Peyer's patch (tissue), 4 donors: ENCODE measurements at regions not wholly inside any gene's neighbourhood (a gene's known extent, or its start where the extent isn't known, plus 50 kb on each side); places are given as distances from the start of the nearest gene placed in this dataset.
"Not testable (repeated sequence)": the region's sequence is repeated elsewhere in the genome, so short reads cannot be mapped to it uniquely, and the experiment has no call there.

Source experiments
- DNase-seq, 3 donors: peaks; one replicate each; pipeline ENCODE4 v3.0.0-alpha.2; 2017 to 2019
- H3K27ac ChIP-seq, 4 donors: fragments of 200-600 bp; sonication (generic); one replicate each; pipeline ENCODE4 v1.5.1; 2016 to 2019
- H3K27me3 ChIP-seq, 2 donors: fragments of 200-600 bp; sonication (generic); one replicate each; pipeline ENCODE4 v1.5.1; 2019
- H3K36me3 ChIP-seq, 3 donors: fragments of 200-600 bp; sonication (generic); one replicate each; pipeline ENCODE4 v1.5.1; 2016 to 2019
- H3K4me1 ChIP-seq, 4 donors: fragments of 200-600 bp; sonication (generic); one replicate each; pipeline ENCODE4 v1.5.1; 2016 to 2019
- H3K4me3 ChIP-seq, 4 donors: fragments of 200-600 bp; sonication (generic); 1 replicate in 3 of 4; 2 replicates in 1 of 4; pipeline ENCODE4 v1.5.1; 2016 to 2019; ENCODE audit warnings: mild to moderate bottlenecking in 1 of 4
- H3K9me3 ChIP-seq, 4 donors: fragments of 200-600 bp; sonication (generic); one replicate each; pipeline ENCODE4 v1.5.1; 2016 to 2019; ENCODE audit warnings: mild to moderate bottlenecking in 1 of 4
- POLR2A ChIP-seq, 2 donors: fragments of 450-650 bp; IDR thresholded peaks; one replicate each; pipeline ENCODE4 v1.5.1; 2017; ENCODE audit warnings: antibody characterized with exemption in 2 of 2, mild to moderate bottlenecking in 2 of 2, moderate library complexity in 2 of 2
- TF ChIP-seq, protein P1 (sequence below), 6 experiments: fragments of 450-650 bp in 4 of 6; fragments of 200-600 bp in 2 of 6; sonication (generic) in 1 of 6; IDR thresholded peaks; one replicate each; pipeline ENCODE4 v1.5.1; 2017 to 2019; ENCODE audit warnings: antibody characterized with exemption in 6 of 6, mild to moderate bottlenecking in 3 of 6, moderate library complexity in 1 of 6

GRCh38 chr14:35956376-35957085, 130.4 kb downstream of the BRMS1L start:
- TF ChIP-seq, protein P1, sequence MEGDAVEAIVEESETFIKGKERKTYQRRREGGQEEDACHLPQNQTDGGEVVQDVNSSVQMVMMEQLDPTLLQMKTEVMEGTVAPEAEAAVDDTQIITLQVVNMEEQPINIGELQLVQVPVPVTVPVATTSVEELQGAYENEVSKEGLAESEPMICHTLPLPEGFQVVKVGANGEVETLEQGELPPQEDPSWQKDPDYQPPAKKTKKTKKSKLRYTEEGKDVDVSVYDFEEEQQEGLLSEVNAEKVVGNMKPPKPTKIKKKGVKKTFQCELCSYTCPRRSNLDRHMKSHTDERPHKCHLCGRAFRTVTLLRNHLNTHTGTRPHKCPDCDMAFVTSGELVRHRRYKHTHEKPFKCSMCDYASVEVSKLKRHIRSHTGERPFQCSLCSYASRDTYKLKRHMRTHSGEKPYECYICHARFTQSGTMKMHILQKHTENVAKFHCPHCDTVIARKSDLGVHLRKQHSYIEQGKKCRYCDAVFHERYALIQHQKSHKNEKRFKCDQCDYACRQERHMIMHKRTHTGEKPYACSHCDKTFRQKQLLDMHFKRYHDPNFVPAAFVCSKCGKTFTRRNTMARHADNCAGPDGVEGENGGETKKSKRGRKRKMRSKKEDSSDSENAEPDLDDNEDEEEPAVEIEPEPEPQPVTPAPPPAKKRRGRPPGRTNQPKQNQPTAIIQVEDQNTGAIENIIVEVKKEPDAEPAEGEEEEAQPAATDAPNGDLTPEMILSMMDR (IDR thresholded peaks at IDR 0.05): no peak
- no peak for TF ChIP-seq POLR2A (IDR thresholded peaks at IDR 0.05)
- Histone ChIP-seq H3K27me3 (no peaks in the 10 kb centered on the region), H3K4me1 (no peaks in the 10 kb centered on the region), H3K4me3 (no peak overlapping the region), H3K36me3 (no peaks in the 10 kb centered on the region), H3K27ac (no peak overlapping the region), H3K9me3 (no peaks in the 10 kb centered on the region)
- peak in 1 of 3 donors; percentile 52 for DNase-seq

DNA sequence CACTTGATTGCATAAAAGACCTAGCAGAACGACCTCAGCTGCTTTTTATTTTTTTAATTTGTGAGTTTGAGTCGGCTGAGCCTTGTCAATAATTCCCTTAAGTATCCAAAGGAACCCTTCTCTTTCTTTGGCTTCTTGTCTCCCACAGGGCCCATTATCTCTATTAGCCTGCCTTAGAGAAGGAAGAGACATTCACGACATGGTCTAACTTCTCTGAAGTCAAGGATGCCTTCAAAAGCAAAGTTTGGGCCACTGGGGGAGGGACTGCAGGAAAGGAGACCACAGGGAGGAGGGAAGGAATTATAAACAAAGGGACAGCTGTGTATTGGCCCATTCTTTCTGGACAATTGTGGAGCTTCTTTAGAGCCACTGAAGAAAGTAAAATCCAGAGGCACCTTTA, 126.4 kb downstream of the BRMS1L start:
- no peak overlapping the region for H3K27ac ChIP-seq
- no peak for DNase-seq
- TF ChIP-seq, protein P1 (IDR thresholded peaks at IDR 0.05): no peak
- no peak for TF ChIP-seq POLR2A (IDR thresholded peaks at IDR 0.05)

DNA sequence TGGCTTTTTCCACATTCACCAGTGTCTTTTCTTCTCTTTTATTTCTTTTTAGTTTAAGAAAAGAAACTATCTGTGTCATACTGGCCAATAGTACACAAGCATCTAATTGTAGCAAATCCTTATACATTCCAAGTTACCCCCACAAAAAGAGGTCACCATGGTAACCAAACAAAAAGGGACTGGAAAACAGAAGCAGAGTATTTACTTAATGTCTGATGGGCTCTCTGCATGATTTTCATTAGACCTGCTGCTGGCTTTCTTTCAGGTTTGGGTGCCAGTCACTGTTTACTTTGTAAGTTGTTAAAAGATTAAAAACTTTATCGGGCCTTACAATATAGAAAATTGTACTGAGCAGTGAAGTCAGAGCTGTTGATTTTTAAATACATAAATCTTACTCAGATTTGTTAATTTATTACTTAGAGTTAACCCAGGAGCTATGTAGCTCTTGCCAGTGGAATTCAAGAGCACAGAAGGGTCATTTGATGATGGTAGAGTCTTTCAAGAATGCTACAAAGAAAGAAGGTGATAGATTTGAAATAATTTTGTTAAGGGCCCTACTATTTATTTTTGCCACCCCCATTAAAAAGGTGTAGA, 123.9 kb downstream of the BRMS1L start:
- TF ChIP-seq, protein P1 (IDR thresholded peaks at IDR 0.05): no peak
- no peak for TF ChIP-seq POLR2A (IDR thresholded peaks at IDR 0.05)
- Histone ChIP-seq H3K27me3 (no peaks in the 10 kb centered on the region), H3K36me3 (no peaks in the 10 kb centered on the region), H3K4me3 (no peak overlapping the region), H3K9me3 (no peaks in the 10 kb centered on the region), H3K4me1 (no peaks in the 10 kb centered on the region), H3K27ac (no peak overlapping the region)
- DNase-seq: no peak

More for the DNA sequence above, 126.4 kb downstream of the BRMS1L start:
- no peaks in the 10 kb centered on the region for H3K9me3 ChIP-seq
- no peaks in the 10 kb centered on the region for H3K27me3 ChIP-seq
- H3K4me3 ChIP-seq: no peak overlapping the region
- no peaks in the 10 kb centered on the region for H3K36me3 ChIP-seq
- no peaks in the 10 kb centered on the region for H3K4me1 ChIP-seq

GRCh38 chr14:35947983-35948382, 121.8 kb downstream of the BRMS1L start:
- H3K36me3 ChIP-seq, H3K27me3 ChIP-seq, H3K27ac ChIP-seq, H3K4me1 ChIP-seq, DNase-seq, H3K9me3 ChIP-seq, H3K4me3 ChIP-seq: not testable (repeated sequence)

- Histone ChIP-seq H3K4me3 (no peak overlapping the region), H3K27me3 (no peaks in the 10 kb centered on the region), H3K9me3 (no peaks in the 10 kb centered on the region), H3K4me1 (no peaks in the 10 kb centered on the region), H3K27ac (no peak overlapping the region), H3K36me3 (no peaks in the 10 kb centered on the region)
- TF ChIP-seq POLR2A (IDR thresholded peaks at IDR 0.05): no peak
- TF ChIP-seq, protein P1 (IDR thresholded peaks at IDR 0.05): no peak
- DNase-seq: no peak
These were observed 118.7 kb downstream of the BRMS1L start for GRCh38 chr14:35944847-35945246.

DNA sequence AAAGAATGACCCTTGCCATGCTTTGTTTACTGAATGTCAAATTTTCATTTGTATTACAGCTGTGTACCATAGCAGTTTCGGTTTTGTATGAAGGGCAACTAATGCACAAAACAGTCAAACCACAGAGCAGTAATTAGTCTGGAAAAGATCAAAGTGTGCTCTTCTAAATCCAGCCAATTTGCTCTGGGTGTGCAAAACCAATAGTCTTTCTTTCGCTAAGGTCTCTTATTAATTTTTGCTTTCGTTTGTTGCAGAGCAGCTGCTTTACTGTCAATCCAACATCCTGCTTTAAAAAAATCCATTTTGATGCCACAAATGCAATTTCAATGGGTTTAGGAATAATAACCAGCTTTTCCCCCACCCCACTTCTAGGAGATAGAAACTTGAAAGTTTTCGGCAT, 114.2 kb downstream of the BRMS1L start:
- Histone ChIP-seq H3K36me3 (no peaks in the 10 kb centered on the region), H3K27me3 (no peaks in the 10 kb centered on the region), H3K27ac (no peak overlapping the region), H3K4me1 (no peaks in the 10 kb centered on the region), H3K9me3 (no peaks in the 10 kb centered on the region), H3K4me3 (peak overlapping the region in 1 of 4 donors; percentile 8)
- no peak for TF ChIP-seq POLR2A (IDR thresholded peaks at IDR 0.05)
- TF ChIP-seq, protein P1 (IDR thresholded peaks at IDR 0.05): no peak
- DNase-seq: no peak
